ENCODE measurements at regions not wholly inside any gene's neighbourhood (a gene's known extent, or its start where the extent isn't known, plus 50 kb on each side); places are given as distances from the start of the nearest gene placed in this dataset.

GRCh38 chr2:145108959-145109710 lies 589.2 kb upstream of the ZEB2 start:
- H3K9ac ChIP-seq (ENCODE audit: low read length), result no peak overlapping the region
- no peaks in the 10 kb centered on the region for H3K27me3 ChIP-seq (ENCODE audit: control insufficient read depth, insufficient read depth, low read length)
- H3K4me1 ChIP-seq (ENCODE audit: control insufficient read depth, insufficient read depth, low read length), result no peaks in the 10 kb centered on the region
- H3K27ac ChIP-seq (ENCODE audit: low read depth, low read length), result no peak overlapping the region
- H3K4me3 ChIP-seq (ENCODE audit: low read length), result no peak overlapping the region
- H3K36me3 ChIP-seq (ENCODE audit: control insufficient read depth, insufficient read depth, low read length), result no peaks in the 10 kb centered on the region

- Histone ChIP-seq H3K4me3 (ENCODE audit: low read length) (no peak overlapping the region), H3K27me3 (ENCODE audit: control insufficient read depth, insufficient read depth, low read length) (no peaks in the 10 kb centered on the region), H3K4me1 (ENCODE audit: control insufficient read depth, insufficient read depth, low read length) (no peaks in the 10 kb centered on the region), H3K27ac (ENCODE audit: low read depth, low read length) (no peak overlapping the region), H3K9ac (ENCODE audit: low read length) (no peak overlapping the region), H3K36me3 (ENCODE audit: control insufficient read depth, insufficient read depth, low read length) (no peaks in the 10 kb centered on the region)
Measured at GRCh38 chr2:145108361-145108778, 588.5 kb upstream of the ZEB2 start.

- Histone ChIP-seq H3K27ac (ENCODE audit: low read depth, low read length) (no peak overlapping the region), H3K27me3 (ENCODE audit: control insufficient read depth, insufficient read depth, low read length) (no peaks in the 10 kb centered on the region), H3K4me3 (ENCODE audit: low read length) (no peak overlapping the region), H3K9ac (ENCODE audit: low read length) (no peak overlapping the region), H3K4me1 (ENCODE audit: control insufficient read depth, insufficient read depth, low read length) (no peaks in the 10 kb centered on the region), H3K36me3 (ENCODE audit: control insufficient read depth, insufficient read depth, low read length) (no peaks in the 10 kb centered on the region)
Measured at GRCh38 chr2:145106293-145106692, 586.4 kb upstream of the ZEB2 start.

GRCh38 chr2:145102706-145103105 lies 582.8 kb upstream of the ZEB2 start:
- no peaks in the 10 kb centered on the region for H3K27me3 ChIP-seq (ENCODE audit: control insufficient read depth, insufficient read depth, low read length)
- H3K4me3 ChIP-seq (ENCODE audit: low read length), result no peak overlapping the region
- H3K4me1 ChIP-seq (ENCODE audit: control insufficient read depth, insufficient read depth, low read length), result no peaks in the 10 kb centered on the region
- no peaks in the 10 kb centered on the region for H3K36me3 ChIP-seq (ENCODE audit: control insufficient read depth, insufficient read depth, low read length)
- no peak overlapping the region for H3K9ac ChIP-seq (ENCODE audit: low read length)
- no peak overlapping the region for H3K27ac ChIP-seq (ENCODE audit: low read depth, low read length)

DNA sequence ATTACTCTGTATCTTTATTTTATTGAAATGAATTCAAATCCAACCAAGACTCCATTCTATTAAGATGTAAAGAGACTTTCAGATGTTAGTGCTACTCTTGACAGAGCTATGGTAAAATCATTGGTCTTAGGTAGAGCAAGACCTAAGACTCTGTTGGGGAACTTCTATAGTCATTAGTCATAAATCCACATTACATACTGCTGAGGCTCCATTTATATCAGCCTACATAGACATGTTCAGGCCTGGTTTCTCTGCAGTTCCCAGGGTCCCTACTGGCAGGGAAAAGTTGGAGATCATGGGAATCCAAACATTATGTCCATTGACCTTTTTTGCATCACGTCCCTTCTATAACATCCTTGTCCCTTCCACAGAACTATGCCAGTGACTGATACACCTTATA lies 580.4 kb upstream of the ZEB2 start:
- Histone ChIP-seq H3K27me3 (ENCODE audit: control insufficient read depth, insufficient read depth, low read length) (no peaks in the 10 kb centered on the region), H3K4me3 (ENCODE audit: low read length) (no peak overlapping the region), H3K9ac (ENCODE audit: low read length) (no peak overlapping the region), H3K4me1 (ENCODE audit: control insufficient read depth, insufficient read depth, low read length) (no peaks in the 10 kb centered on the region), H3K36me3 (ENCODE audit: control insufficient read depth, insufficient read depth, low read length) (no peaks in the 10 kb centered on the region), H3K27ac (ENCODE audit: low read depth, low read length) (no peak overlapping the region)

- no peaks in the 10 kb centered on the region for H3K36me3 ChIP-seq (ENCODE audit: control insufficient read depth, insufficient read depth, low read length)
- H3K4me3 ChIP-seq (ENCODE audit: low read length), result no peak overlapping the region
- no peak overlapping the region for H3K27ac ChIP-seq (ENCODE audit: low read depth, low read length)
- no peaks in the 10 kb centered on the region for H3K4me1 ChIP-seq (ENCODE audit: control insufficient read depth, insufficient read depth, low read length)
- no peak overlapping the region for H3K9ac ChIP-seq (ENCODE audit: low read length)
- H3K27me3 ChIP-seq (ENCODE audit: control insufficient read depth, insufficient read depth, low read length), result no peaks in the 10 kb centered on the region
Measured at GRCh38 chr2:145096582-145096981, 576.7 kb upstream of the ZEB2 start.

DNA sequence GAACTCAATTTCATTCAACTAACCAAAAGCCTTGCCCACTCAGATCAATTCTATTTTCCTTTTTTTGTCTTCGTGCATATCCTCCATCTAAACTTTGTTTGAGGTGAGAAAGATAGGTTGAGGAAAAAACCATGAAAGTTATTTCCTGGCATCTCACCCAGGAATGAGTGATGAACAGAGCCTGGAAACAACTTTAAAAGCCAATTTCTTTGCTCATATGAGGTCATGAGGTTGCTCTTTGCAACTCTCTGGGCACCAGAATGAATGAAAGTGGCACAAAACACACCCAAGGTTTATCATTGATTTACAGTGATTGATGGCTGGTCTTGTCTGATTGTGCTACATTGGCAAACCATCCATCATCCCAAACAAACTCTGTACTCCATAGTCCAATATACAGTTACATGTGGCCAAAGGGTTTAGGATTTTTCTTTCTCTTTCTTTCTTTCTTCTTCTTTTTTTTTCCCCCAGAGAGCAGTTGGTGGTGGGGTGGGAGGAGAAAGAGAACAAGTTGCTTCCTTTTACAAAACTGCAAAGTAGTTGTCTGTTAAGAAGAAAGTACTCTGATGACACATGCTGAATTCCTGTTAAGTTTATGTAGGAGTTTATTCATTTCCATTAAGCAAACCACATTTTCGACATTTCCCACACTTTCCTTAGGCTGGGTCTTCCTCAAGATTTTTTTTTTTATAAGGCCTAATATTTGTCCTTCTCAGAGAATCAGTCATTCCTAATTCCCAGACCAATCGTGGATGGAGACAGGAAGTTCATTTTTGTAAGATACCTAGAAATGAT lies 575.9 kb upstream of the ZEB2 start:
- H3K36me3 ChIP-seq (ENCODE audit: control insufficient read depth, insufficient read depth, low read length), result no peaks in the 10 kb centered on the region
- no peak overlapping the region for H3K9ac ChIP-seq (ENCODE audit: low read length)
- no peaks in the 10 kb centered on the region for H3K4me1 ChIP-seq (ENCODE audit: control insufficient read depth, insufficient read depth, low read length)
- no peak overlapping the region for H3K4me3 ChIP-seq (ENCODE audit: low read length)
- no peaks in the 10 kb centered on the region for H3K27me3 ChIP-seq (ENCODE audit: control insufficient read depth, insufficient read depth, low read length)
- H3K27ac ChIP-seq (ENCODE audit: low read depth, low read length), result no peak overlapping the region

- no peaks in the 10 kb centered on the region for H3K4me1 ChIP-seq (ENCODE audit: control insufficient read depth, insufficient read depth, low read length)
- no peak overlapping the region for H3K4me3 ChIP-seq (ENCODE audit: low read length)
- H3K36me3 ChIP-seq (ENCODE audit: control insufficient read depth, insufficient read depth, low read length), result no peaks in the 10 kb centered on the region
Measured at GRCh38 chr2:145094370-145094769, 574.5 kb upstream of the ZEB2 start.

GRCh38 chr2:145091967-145092366 lies 572.0 kb upstream of the ZEB2 start:
- H3K36me3 ChIP-seq (ENCODE audit: control insufficient read depth, insufficient read depth, low read length), result no peaks in the 10 kb centered on the region
- no peaks in the 10 kb centered on the region for H3K27me3 ChIP-seq (ENCODE audit: control insufficient read depth, insufficient read depth, low read length)
- no peaks in the 10 kb centered on the region for H3K4me1 ChIP-seq (ENCODE audit: control insufficient read depth, insufficient read depth, low read length)
- no peak overlapping the region for H3K4me3 ChIP-seq (ENCODE audit: low read length)
- H3K9ac ChIP-seq (ENCODE audit: low read length), result no peak overlapping the region
- H3K27ac ChIP-seq (ENCODE audit: low read depth, low read length), result no peak overlapping the region

More at GRCh38 chr2:145094370-145094769, 574.5 kb upstream of the ZEB2 start:
- no peak overlapping the region for H3K27ac ChIP-seq (ENCODE audit: low read depth, low read length)
- H3K9ac ChIP-seq (ENCODE audit: low read length), result no peak overlapping the region
- H3K27me3 ChIP-seq (ENCODE audit: control insufficient read depth, insufficient read depth, low read length), result no peaks in the 10 kb centered on the region

DNA sequence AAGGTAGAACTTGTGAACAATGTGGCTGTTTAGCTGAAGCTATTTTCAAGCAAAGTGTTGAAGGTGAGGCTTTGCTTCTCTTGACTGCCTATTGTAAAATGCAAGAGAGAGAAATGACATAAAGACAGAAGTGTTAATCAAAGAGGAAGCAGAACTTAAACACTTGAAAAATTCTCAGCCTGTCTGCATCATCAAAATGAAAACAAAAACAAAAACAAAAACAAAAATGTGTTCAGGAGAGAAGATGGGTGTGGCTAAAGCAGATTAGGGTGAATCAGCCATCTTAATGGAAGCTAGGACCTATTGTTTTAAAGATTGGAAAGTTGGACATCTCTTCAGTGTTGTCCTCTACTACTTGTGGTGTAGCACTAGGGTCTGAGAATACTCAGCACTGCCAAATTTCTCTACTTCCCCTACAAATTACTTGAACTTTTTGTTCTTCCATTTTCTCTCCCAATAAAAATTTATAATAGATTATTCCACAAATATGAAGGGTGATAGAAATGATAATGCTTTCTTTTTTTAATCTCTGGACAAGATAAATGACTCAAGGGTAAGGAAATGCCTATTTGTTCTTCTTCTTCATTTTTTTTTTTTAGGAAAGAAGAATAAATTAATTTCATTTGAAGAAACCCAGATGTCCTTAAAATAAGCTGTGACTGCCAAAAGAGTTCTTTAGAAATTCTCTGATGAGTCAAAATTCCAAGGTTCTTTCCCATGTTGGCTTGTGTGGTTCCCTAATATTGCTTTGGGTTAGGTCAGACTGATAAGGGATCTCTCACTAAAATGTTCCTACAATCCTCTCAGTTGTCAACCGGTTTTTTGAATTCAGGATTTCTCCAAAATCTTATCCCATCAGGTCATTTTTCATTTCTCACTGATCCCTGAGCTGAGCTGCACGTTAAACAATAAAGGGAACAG lies 571.2 kb upstream of the ZEB2 start:
- H3K27ac ChIP-seq (ENCODE audit: low read depth, low read length), result no peak overlapping the region
- no peaks in the 10 kb centered on the region for H3K4me1 ChIP-seq (ENCODE audit: control insufficient read depth, insufficient read depth, low read length)
- no peak overlapping the region for H3K4me3 ChIP-seq (ENCODE audit: low read length)
- H3K9ac ChIP-seq (ENCODE audit: low read length), result no peak overlapping the region
- no peaks in the 10 kb centered on the region for H3K36me3 ChIP-seq (ENCODE audit: control insufficient read depth, insufficient read depth, low read length)
- no peaks in the 10 kb centered on the region for H3K27me3 ChIP-seq (ENCODE audit: control insufficient read depth, insufficient read depth, low read length)

- no peak overlapping the region for H3K4me3 ChIP-seq (ENCODE audit: low read length)
- no peak overlapping the region for H3K27ac ChIP-seq (ENCODE audit: low read depth, low read length)
- no peaks in the 10 kb centered on the region for H3K27me3 ChIP-seq (ENCODE audit: control insufficient read depth, insufficient read depth, low read length)
- H3K36me3 ChIP-seq (ENCODE audit: control insufficient read depth, insufficient read depth, low read length), result no peaks in the 10 kb centered on the region
- H3K4me1 ChIP-seq (ENCODE audit: control insufficient read depth, insufficient read depth, low read length), result no peaks in the 10 kb centered on the region
- no peak overlapping the region for H3K9ac ChIP-seq (ENCODE audit: low read length)
Measured at GRCh38 chr2:145088756-145089155, 568.8 kb upstream of the ZEB2 start.

GRCh38 chr2:145086910-145087309 lies 567.0 kb upstream of the ZEB2 start:
- no peaks in the 10 kb centered on the region for H3K4me1 ChIP-seq (ENCODE audit: control insufficient read depth, insufficient read depth, low read length)
- no peak overlapping the region for H3K4me3 ChIP-seq (ENCODE audit: low read length)
- H3K27ac ChIP-seq (ENCODE audit: low read depth, low read length), result no peak overlapping the region
- H3K9ac ChIP-seq (ENCODE audit: low read length), result no peak overlapping the region
- no peaks in the 10 kb centered on the region for H3K36me3 ChIP-seq (ENCODE audit: control insufficient read depth, insufficient read depth, low read length)
- H3K27me3 ChIP-seq (ENCODE audit: control insufficient read depth, insufficient read depth, low read length), result no peaks in the 10 kb centered on the region

Measured in rectal smooth muscle tissue (tissue), 1 donor.